Ascending aorta (tissue), 2 donors: ENCODE measurements at regions not wholly inside any gene's neighbourhood (a gene's known extent, or its start where the extent isn't known, plus 50 kb on each side); places are given as distances from the start of the nearest gene placed in this dataset.

Source experiments
- DNase-seq, 2 donors: peaks; one replicate each; pipeline ENCODE4 v3.0.0-alpha.2; 2019; ENCODE audit warnings: low spot score in 2 of 2
- H3K27ac ChIP-seq, 2 donors: fragments of 200-600 bp; sonication (generic); one replicate each; pipeline ENCODE4 v1.5.1; 2016 to 2017; ENCODE audit warnings: mild to moderate bottlenecking in 1 of 2
- H3K27me3 ChIP-seq: fragments of 200-600 bp; sonication (generic); one replicate; pipeline ENCODE4 v1.5.1; 2017
- H3K36me3 ChIP-seq, 2 donors: fragments of 200-600 bp; sonication (generic); one replicate each; pipeline ENCODE4 v1.5.1; 2016
- H3K4me1 ChIP-seq, 2 donors: fragments of 200-600 bp; sonication (generic); one replicate each; pipeline ENCODE4 v1.5.1; 2016 to 2017; ENCODE audit warnings: mild to moderate bottlenecking in 1 of 2
- H3K4me3 ChIP-seq, 2 donors: fragments of 200-600 bp; sonication (generic); one replicate each; pipeline ENCODE4 v1.5.1; 2016 to 2017; ENCODE audit warnings: mild to moderate bottlenecking in 1 of 2
- H3K9me3 ChIP-seq, 2 donors: fragments of 200-600 bp; sonication (generic); one replicate each; pipeline ENCODE4 v1.5.1; 2016
- CTCF ChIP-seq, 3 experiments: fragments of 200-600 bp in 2 of 3; fragments of 450-650 bp in 1 of 3; sonication (generic) in 2 of 3; IDR thresholded peaks; one replicate each; pipeline ENCODE4 v1.5.1; 2016 to 2019; ENCODE audit warnings: antibody characterized with exemption in 3 of 3, mild to moderate bottlenecking in 1 of 3, moderate library complexity in 1 of 3
- intact Hi-C: fragments of 100-400 bp; cut with DNase I; formaldehyde crosslinking; loops from one replicate; pipeline ENCODE4 v1.15.1; 2023

GRCh38 chr20:51280047-51280446 lies 257.1 kb upstream of the KCNG1 start:
- H3K27me3 ChIP-seq: no peaks in the 10 kb centered on the region
- no peaks in the 10 kb centered on the region for H3K4me1 ChIP-seq
- no peak overlapping the region for H3K27ac ChIP-seq
- H3K4me3 ChIP-seq: no peak overlapping the region
- no peak for DNase-seq
- no peak for TF ChIP-seq CTCF (IDR thresholded peaks at IDR 0.05)
- no peaks in the 10 kb centered on the region for H3K36me3 ChIP-seq
- no peaks in the 10 kb centered on the region for H3K9me3 ChIP-seq
- intact Hi-C loops: no loop called here

GRCh38 chr20:51277961-51278360 lies 255.1 kb upstream of the KCNG1 start:
- no peak for TF ChIP-seq CTCF (IDR thresholded peaks at IDR 0.05)
- Histone ChIP-seq H3K9me3 (no peaks in the 10 kb centered on the region), H3K27ac (no peak overlapping the region), H3K36me3 (no peaks in the 10 kb centered on the region), H3K27me3 (no peaks in the 10 kb centered on the region), H3K4me3 (no peak overlapping the region), H3K4me1 (no peaks in the 10 kb centered on the region)
- intact Hi-C loops: no loop called here
- no peak for DNase-seq

- H3K4me1 ChIP-seq: no peaks in the 10 kb centered on the region
- DNase-seq: no peak
- no peaks in the 10 kb centered on the region for H3K27me3 ChIP-seq
- H3K36me3 ChIP-seq: no peaks in the 10 kb centered on the region
- no peak for TF ChIP-seq CTCF (IDR thresholded peaks at IDR 0.05)
- intact Hi-C loops: no loop called here
- no peak overlapping the region for H3K4me3 ChIP-seq
- H3K9me3 ChIP-seq: no peaks in the 10 kb centered on the region
- H3K27ac ChIP-seq: no peak overlapping the region
Observed at GRCh38 chr20:51276296-51276695, 253.4 kb upstream of the KCNG1 start.

- no peak for TF ChIP-seq CTCF (IDR thresholded peaks at IDR 0.05)
- Histone ChIP-seq H3K27ac (no peak overlapping the region), H3K27me3 (no peaks in the 10 kb centered on the region), H3K36me3 (no peaks in the 10 kb centered on the region), H3K4me3 (no peak overlapping the region), H3K9me3 (peaks cover 0 to under 1% of the 10 kb centered on the region in 2 donors), H3K4me1 (no peaks in the 10 kb centered on the region)
- intact Hi-C loops: no loop called here
- no peak for DNase-seq
Observed at GRCh38 chr20:51275826-51276225, 252.9 kb upstream of the KCNG1 start.

GRCh38 chr20:51275181-51275580 lies 252.3 kb upstream of the KCNG1 start:
- no peaks in the 10 kb centered on the region for H3K27me3 ChIP-seq
- peaks cover 0 to 2% of the 10 kb centered on the region in 2 donors for H3K9me3 ChIP-seq
- no peak for DNase-seq
- TF ChIP-seq CTCF (IDR thresholded peaks at IDR 0.05): no peak
- no peaks in the 10 kb centered on the region for H3K36me3 ChIP-seq
- no peaks in the 10 kb centered on the region for H3K4me1 ChIP-seq
- no peak overlapping the region for H3K27ac ChIP-seq
- H3K4me3 ChIP-seq: no peak overlapping the region
- intact Hi-C loops: no loop called here

GRCh38 chr20:51272401-51272800 lies 249.5 kb upstream of the KCNG1 start:
- H3K27ac ChIP-seq: no peak overlapping the region
- H3K9me3 ChIP-seq: peaks cover 2 to 4% of the 10 kb centered on the region in 2 donors
- no peaks in the 10 kb centered on the region for H3K27me3 ChIP-seq
- TF ChIP-seq CTCF (IDR thresholded peaks at IDR 0.05): no peak
- intact Hi-C loops: no loop called here
- H3K4me3 ChIP-seq: no peak overlapping the region
- no peaks in the 10 kb centered on the region for H3K36me3 ChIP-seq
- H3K4me1 ChIP-seq: no peaks in the 10 kb centered on the region
- DNase-seq: no peak
